ENCODE measurements at regions not wholly inside any gene's neighbourhood (a gene's known extent, or its start where the extent isn't known, plus 50 kb on each side); places are given as distances from the start of the nearest gene placed in this dataset.

DNA sequence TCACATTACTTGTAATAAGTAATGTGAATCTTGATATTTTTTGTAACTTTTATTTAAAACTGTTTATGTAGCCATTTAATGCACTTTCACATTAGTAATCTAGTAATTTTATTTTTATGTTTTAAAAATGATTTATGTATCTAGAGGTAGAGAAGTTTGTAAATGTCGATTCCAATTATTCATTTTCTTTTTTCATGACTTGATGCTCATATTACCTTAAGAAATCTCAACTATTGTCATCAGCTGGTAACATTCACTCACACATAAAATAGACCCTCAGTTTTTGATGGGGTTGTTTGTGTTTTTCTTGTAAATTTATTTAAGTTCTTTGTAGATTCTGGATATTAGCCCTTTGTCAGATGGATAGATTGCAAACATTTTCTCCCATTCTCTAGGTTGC is 351.7 kb upstream of the CDH7 start:
- no peak for TF ChIP-seq CTCF (IDR thresholded peaks at IDR 0.05)
- TF ChIP-seq POLR2A (IDR thresholded peaks at IDR 0.05) = no peak
